ENCODE measurements at regions not wholly inside any gene's neighbourhood (a gene's known extent, or its start where the extent isn't known, plus 50 kb on each side); places are given as distances from the start of the nearest gene placed in this dataset.

- ATAC-seq (ENCODE audit: low FRiP score) (peak; percentile 85), DNase-seq (ENCODE audit: low spot score) (no peak)
- no peak for TF ChIP-seq CTCF (IDR thresholded peaks at IDR 0.05)
Measured at GRCh38 chr7:93779115-93779514, 111.4 kb downstream of the TFPI2 start.

- ATAC-seq (ENCODE audit: low FRiP score) (no peak), DNase-seq (ENCODE audit: low spot score) (no peak)
- TF ChIP-seq CTCF (IDR thresholded peaks at IDR 0.05), result no peak
Measured at GRCh38 chr7:93778384-93778783, 112.2 kb downstream of the TFPI2 start.

GRCh38 chr7:93773446-93773845, 117.1 kb downstream of the TFPI2 start:
- DNase-seq (ENCODE audit: low spot score) (no peak), ATAC-seq (ENCODE audit: low FRiP score) (no peak)
- TF ChIP-seq CTCF (IDR thresholded peaks at IDR 0.05), result no peak

GRCh38 chr7:93765475-93765874, 125.1 kb downstream of the TFPI2 start:
- no peak for DNase-seq (ENCODE audit: low spot score)
- no peak for TF ChIP-seq CTCF (IDR thresholded peaks at IDR 0.05)
- no peak for ATAC-seq (ENCODE audit: low FRiP score)

GRCh38 chr7:93758631-93759030, 131.9 kb downstream of the TFPI2 start:
- ATAC-seq (ENCODE audit: low FRiP score) (no peak), DNase-seq (ENCODE audit: low spot score) (no peak)
- TF ChIP-seq CTCF (IDR thresholded peaks at IDR 0.05), result no peak

GRCh38 chr7:93757426-93757825, 133.1 kb downstream of the TFPI2 start:
- DNase-seq (ENCODE audit: low spot score) (no peak), ATAC-seq (ENCODE audit: low FRiP score) (no peak)
- no peak for TF ChIP-seq CTCF (IDR thresholded peaks at IDR 0.05)

- no peak for TF ChIP-seq CTCF (IDR thresholded peaks at IDR 0.05)
- ATAC-seq (ENCODE audit: low FRiP score) (no peak), DNase-seq (ENCODE audit: low spot score) (no peak)
Measured at GRCh38 chr7:93756890-93757289, 133.7 kb downstream of the TFPI2 start.
